SK-N-MC (cell line): ENCODE measurements at regions not wholly inside any gene's neighbourhood (a gene's known extent, or its start where the extent isn't known, plus 50 kb on each side); places are given as distances from the start of the nearest gene placed in this dataset.

Experiments used
- EZH2 ChIP-seq: fragments of 200-600 bp; sonication (generic); IDR thresholded peaks from one replicate; pipeline ENCODE4 v1.6.1; 2017; ENCODE audit warnings: antibody characterized with exemption
- FOXP2 ChIP-seq: optimal IDR thresholded peaks from 2 replicates; pipeline ENCODE3; 2011; ENCODE audit warnings: mild to moderate bottlenecking, moderate library complexity; ENCODE audit not compliant: insufficient read depth; ENCODE audit errors: extremely low read length, control extremely low read depth
- POLR2AphosphoS5 ChIP-seq: IDR thresholded peaks from 2 replicates; pipeline ENCODE4 v1.6.1; 2012; ENCODE audit warnings: mild to moderate bottlenecking, low read depth, low read length, borderline replicate concordance

GRCh38 chr7:65809259-65809981 lies 63.5 kb upstream of the VKORC1L1 start:
- TF ChIP-seq EZH2 (no peak), POLR2AphosphoS5 (no peak), FOXP2 (no peak)
